Mesendoderm (in vitro differentiated cells): ENCODE measurements at regions not wholly inside any gene's neighbourhood (a gene's known extent, or its start where the extent isn't known, plus 50 kb on each side); places are given as distances from the start of the nearest gene placed in this dataset.
"Not testable (repeated sequence)": the region's sequence is repeated elsewhere in the genome, so short reads cannot be mapped to it uniquely, and the experiment has no call there.

Experiments
- DNase-seq: peaks from one replicate; pipeline ENCODE4 v3.0.0; 2013
- H2AK5ac ChIP-seq: 2 replicates; pipeline ENCODE4 v1.6.1; 2013; ENCODE audit warnings: low read length, inconsistent platforms
- H2BK120ac ChIP-seq: 2 replicates; pipeline ENCODE4 v1.6.1; 2013; ENCODE audit warnings: low read depth, mild to moderate bottlenecking, low read length, moderate library complexity, mixed read lengths
- H2BK15ac ChIP-seq: replicated peaks from 2 replicates; pipeline ENCODE4 v1.6.1; 2013; ENCODE audit warnings: low read depth, mild to moderate bottlenecking, moderate library complexity
- H2BK5ac ChIP-seq: 2 replicates; pipeline ENCODE4 v1.6.1; 2013; ENCODE audit warnings: low read length, inconsistent platforms
- H3K18ac ChIP-seq: 2 replicates; pipeline ENCODE4 v1.6.1; 2013; ENCODE audit warnings: mild to moderate bottlenecking, low read length, mixed read lengths
- H3K23ac ChIP-seq: one replicate; pipeline ENCODE4 v1.6.1; 2013; ENCODE audit warnings: low read length
- H3K27ac ChIP-seq: 2 replicates; pipeline ENCODE4 v1.5.1; 2013; ENCODE audit warnings: low read depth, mild to moderate bottlenecking, inconsistent platforms, low read length, moderate library complexity
- H3K27me3 ChIP-seq: 2 replicates; pipeline ENCODE4 v1.6.1; 2013; ENCODE audit warnings: low read length, control low read depth, mild to moderate bottlenecking, inconsistent platforms; ENCODE audit not compliant: insufficient read depth, poor library complexity
- H3K36me3 ChIP-seq: 2 replicates; pipeline ENCODE4 v1.6.1; 2013; ENCODE audit warnings: low read length, inconsistent platforms; ENCODE audit not compliant: control insufficient read depth, insufficient read depth
- H3K4ac ChIP-seq: one replicate; pipeline ENCODE4 v1.6.1; 2013; ENCODE audit warnings: low read depth, mild to moderate bottlenecking, low read length, moderate library complexity
- H3K4me1 ChIP-seq: 2 replicates; pipeline ENCODE4 v1.6.1; 2013; ENCODE audit warnings: low read depth, low read length, inconsistent platforms; ENCODE audit not compliant: control insufficient read depth
- H3K4me2 ChIP-seq: 2 replicates; pipeline ENCODE4 v1.6.1; 2013; ENCODE audit warnings: low read length
- H3K4me3 ChIP-seq: 2 replicates; pipeline ENCODE4 v1.5.1; 2013; ENCODE audit warnings: mild to moderate bottlenecking, low read length
- H3K56ac ChIP-seq: one replicate; pipeline ENCODE4 v1.6.1; 2013; ENCODE audit warnings: low read length
- H3K79me1 ChIP-seq: 2 replicates; pipeline ENCODE4 v1.6.1; 2013; ENCODE audit warnings: low read length, inconsistent platforms
- H3K79me2 ChIP-seq: 2 replicates; pipeline ENCODE4 v1.6.1; 2013; ENCODE audit warnings: mild to moderate bottlenecking, low read length; ENCODE audit not compliant: control insufficient read depth, insufficient read depth
- H3K9ac ChIP-seq: 2 replicates; pipeline ENCODE4 v1.6.1; 2013; ENCODE audit warnings: low read length, inconsistent platforms
- H4K5ac ChIP-seq: one replicate; pipeline ENCODE4 v1.6.1; 2013; ENCODE audit warnings: low read length
- H4K8ac ChIP-seq: one replicate; pipeline ENCODE4 v1.6.1; 2013; ENCODE audit warnings: low read depth, mild to moderate bottlenecking, control low read depth, low read length, moderate library complexity
- WGBS: extraction: QIAGEN DNeasy Blood & Tissue Kit; methylation state at CpG from one replicate; pipeline ENCODE4 v1.1.7; 2013; ENCODE audit warnings: low lambda C conversion rate, missing lambda C conversion rate; ENCODE audit not compliant: insufficient coverage; ENCODE audit errors: extremely low coverage; 5-methylcytosine and 5-hydroxymethylcytosine counted together

DNA sequence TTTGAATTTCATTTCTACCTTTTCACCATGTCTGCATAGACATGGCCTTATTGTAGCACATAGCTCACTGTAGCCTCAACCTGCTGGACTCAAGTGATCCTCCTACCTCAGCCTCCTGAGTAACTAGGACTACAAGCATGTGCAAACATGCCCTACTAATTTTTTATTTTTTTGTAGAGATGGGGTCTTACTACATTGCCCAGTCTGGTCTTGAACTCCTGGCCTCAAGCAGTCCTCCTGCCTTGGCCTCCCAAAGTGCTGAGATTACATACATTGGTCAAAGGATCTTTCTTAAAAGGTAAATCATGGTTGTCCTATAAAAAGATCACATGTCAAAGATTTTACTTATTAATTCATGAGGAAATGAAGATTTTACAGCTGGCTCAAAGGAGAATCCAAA, 57.2 kb upstream of the GOLGA8B start:
- H3K79me1 ChIP-seq = no peaks in the 10 kb centered on the region
- no peak for DNase-seq
- no peak overlapping the region for H3K9ac ChIP-seq
- H3K23ac ChIP-seq = no peak overlapping the region
- H3K27ac ChIP-seq = no peak overlapping the region
- H3K4me3 ChIP-seq = no peak overlapping the region
- no peak overlapping the region for H3K18ac ChIP-seq
- no peak overlapping the region for H4K8ac ChIP-seq
- H3K4me2 ChIP-seq = no peak overlapping the region
- H3K4me1 ChIP-seq = no peaks in the 10 kb centered on the region
- H3K4ac ChIP-seq = no peak overlapping the region
- H3K56ac ChIP-seq = no peak overlapping the region
- no peaks in the 10 kb centered on the region for H3K79me2 ChIP-seq
- H3K27me3 ChIP-seq = no peaks in the 10 kb centered on the region
- no peak overlapping the region for H2AK5ac ChIP-seq
- H3K36me3 ChIP-seq = no peaks in the 10 kb centered on the region
- H2BK15ac ChIP-seq = no peak overlapping the region
- H2BK5ac ChIP-seq = no peak overlapping the region
- no peak overlapping the region for H4K5ac ChIP-seq
- no peak overlapping the region for H2BK120ac ChIP-seq

DNA sequence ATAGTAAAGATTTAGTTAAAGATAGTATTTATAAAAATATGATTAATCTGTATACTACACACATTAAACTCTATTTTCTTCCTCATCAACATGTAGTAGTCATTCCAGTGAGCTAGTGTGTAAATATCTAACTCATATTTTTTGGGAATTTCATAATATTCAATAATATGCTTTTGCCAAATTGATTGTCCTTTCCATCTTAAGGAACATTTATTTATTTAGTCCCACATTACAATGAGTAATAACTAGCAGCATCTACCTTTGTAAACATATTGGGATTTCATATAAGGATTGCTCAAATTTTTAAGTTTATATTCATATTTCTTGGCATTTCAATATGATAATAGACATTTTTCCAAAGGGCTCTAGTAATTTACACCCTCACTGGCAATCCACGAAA, 53.9 kb upstream of the GOLGA8B start:
- Histone ChIP-seq H3K4me1 (no peaks in the 10 kb centered on the region), H3K36me3 (no peaks in the 10 kb centered on the region), H3K4me2 (no peak overlapping the region), H3K18ac (no peak overlapping the region), H3K23ac (no peak overlapping the region), H2BK5ac (no peak overlapping the region), H4K8ac (no peak overlapping the region), H2BK120ac (no peak overlapping the region), H4K5ac (no peak overlapping the region), H3K4ac (no peak overlapping the region), H2AK5ac (no peak overlapping the region), H2BK15ac (no peak overlapping the region), H3K4me3 (no peak overlapping the region), H3K9ac (no peak overlapping the region), H3K56ac (no peak overlapping the region), H3K27ac (no peak overlapping the region), H3K79me1 (no peaks in the 10 kb centered on the region), H3K79me2 (no peaks in the 10 kb centered on the region), H3K27me3 (no peaks in the 10 kb centered on the region)
- no CpG with 5 or more reads among the region's 1 CpG for WGBS
- no peak for DNase-seq

DNA sequence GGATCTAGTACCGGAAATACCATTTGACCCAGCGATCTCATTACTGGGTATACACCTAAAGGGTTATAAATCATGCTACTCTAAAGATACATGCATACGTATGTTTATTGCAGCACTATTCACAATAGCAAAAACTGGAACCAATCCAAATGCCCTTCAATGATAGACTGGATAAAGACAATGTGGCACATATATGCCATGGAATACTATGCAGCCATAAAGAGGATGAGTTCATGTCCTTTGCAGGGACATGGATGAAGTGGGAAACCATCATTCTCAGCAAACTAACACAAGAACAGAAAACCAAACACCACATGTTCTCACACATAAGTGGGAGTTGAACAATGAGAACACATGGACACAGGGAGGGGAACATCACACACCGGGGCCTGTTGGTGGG, 50.2 kb upstream of the GOLGA8B start:
- not testable (repeated sequence) for H4K5ac ChIP-seq, H3K4me2 ChIP-seq, H3K4me3 ChIP-seq, H3K79me2 ChIP-seq, H3K18ac ChIP-seq, H3K36me3 ChIP-seq, H3K9ac ChIP-seq, H3K79me1 ChIP-seq, H2BK120ac ChIP-seq, H2BK15ac ChIP-seq, H3K4me1 ChIP-seq, DNase-seq, H3K27me3 ChIP-seq, H3K4ac ChIP-seq, H4K8ac ChIP-seq, H3K23ac ChIP-seq, H3K27ac ChIP-seq, H2AK5ac ChIP-seq, H3K56ac ChIP-seq, H2BK5ac ChIP-seq
- no CpG with 5 or more reads among the region's 4 CpGs for WGBS
